IMR-90 (cell line): ENCODE measurements at regions not wholly inside any gene's neighbourhood (a gene's known extent, or its start where the extent isn't known, plus 50 kb on each side); places are given as distances from the start of the nearest gene placed in this dataset.

Experiments used
- ATAC-seq: fragments of 200-7000 bp; cut with Tn5 transposase; 2 replicates; pipeline ENCODE4 v1.9.1; 2020; ENCODE audit warnings: low read depth, mild to moderate bottlenecking, moderate library complexity
- BruUV-seq: library from RNA; stranded (reverse); fragments of 400-500 nt; replicated peaks from 2 replicates; lab custom pipeline; 2021; lab: Mats Ljungman, UMichigan
- CTCF ChIA-PET: fragments of 300-600 bp; formaldehyde crosslinking; extraction: SDS; loops from one replicate; lab custom pipeline; 2021; ENCODE audit warnings: antibody characterized with exemption; lab: Yijun Ruan, JAX
- POLR2A ChIA-PET: fragments of 300-600 bp; sonication (Branson Sonifier 250); formaldehyde crosslinking; loops from one replicate; lab custom pipeline; 2022; ENCODE audit warnings: antibody characterized with exemption; ENCODE audit not compliant: unreplicated experiment; lab: Charles Lee
- DNase-seq: peaks from one replicate; pipeline ENCODE4 v3.0.0; 2013
- H2AFZ ChIP-seq: replicated peaks from 2 replicates; pipeline ENCODE3; 2013; ENCODE audit warnings: low read length, mild to moderate bottlenecking; ENCODE audit not compliant: poor library complexity
- H2AK5ac ChIP-seq: 2 replicates; pipeline ENCODE4 v1.6.1; 2013; ENCODE audit warnings: low read depth, low read length, inconsistent platforms
- H2AK9ac ChIP-seq: replicated peaks from 2 replicates; pipeline ENCODE3; 2013; ENCODE audit warnings: mild to moderate bottlenecking, low read depth, low read length, moderate library complexity; ENCODE audit not compliant: poor library complexity
- H2BK120ac ChIP-seq: 2 replicates; pipeline ENCODE4 v1.6.1; 2013; ENCODE audit warnings: low read depth, low read length, inconsistent platforms
- H2BK15ac ChIP-seq: 3 replicates; pipeline ENCODE4 v1.6.1; 2013; ENCODE audit warnings: low read depth, low read length, inconsistent platforms
- H2BK20ac ChIP-seq: 2 replicates; pipeline ENCODE4 v1.6.1; 2013; ENCODE audit warnings: low read depth, mild to moderate bottlenecking, inconsistent platforms, low read length, moderate library complexity
- H2BK5ac ChIP-seq: 2 replicates; pipeline ENCODE4 v1.6.1; 2013; ENCODE audit warnings: mild to moderate bottlenecking, low read depth, low read length, inconsistent platforms; ENCODE audit not compliant: poor library complexity, severe bottlenecking
- H3K14ac ChIP-seq: replicated peaks from 2 replicates; pipeline ENCODE4 v1.6.1; 2013; ENCODE audit warnings: low read depth, low read length, inconsistent platforms
- H3K18ac ChIP-seq: 2 replicates; pipeline ENCODE4 v1.6.1; 2013; ENCODE audit warnings: low read depth, low read length, control low read depth
- H3K23ac ChIP-seq: 2 replicates; pipeline ENCODE4 v1.6.1; 2013; ENCODE audit warnings: low read depth, low read length, inconsistent platforms
- H3K27ac ChIP-seq: 2 replicates; pipeline ENCODE4 v1.5.1; 2013; ENCODE audit warnings: mild to moderate bottlenecking, control low read depth, low read length; ENCODE audit not compliant: insufficient read depth
- H3K27me3 ChIP-seq: 2 replicates; pipeline ENCODE4 v1.6.1; 2013; ENCODE audit warnings: low read length; ENCODE audit not compliant: control insufficient read depth, insufficient read depth
- H3K36me3 ChIP-seq: 2 replicates; pipeline ENCODE4 v1.6.1; 2013; ENCODE audit warnings: low read length, mixed read lengths; ENCODE audit not compliant: control insufficient read depth, insufficient read depth
- H3K4ac ChIP-seq: 2 replicates; pipeline ENCODE4 v1.6.1; 2013; ENCODE audit warnings: low read depth, low read length, inconsistent platforms
- H3K4me1 ChIP-seq: 2 replicates; pipeline ENCODE4 v1.6.1; 2013; ENCODE audit warnings: low read length, mixed read lengths; ENCODE audit not compliant: control insufficient read depth, insufficient read depth
- H3K4me2 ChIP-seq: 2 replicates; pipeline ENCODE4 v1.6.1; 2013; ENCODE audit warnings: low read depth, mild to moderate bottlenecking, control low read depth, low read length, moderate library complexity
- H3K4me3 ChIP-seq: 2 replicates; pipeline ENCODE4 v1.5.1; 2013; ENCODE audit warnings: low read depth, mild to moderate bottlenecking, control low read depth, low read length, moderate library complexity; ENCODE audit not compliant: insufficient read depth
- H3K56ac ChIP-seq: 2 replicates; pipeline ENCODE4 v1.6.1; 2013; ENCODE audit warnings: low read length, inconsistent platforms; ENCODE audit not compliant: insufficient read depth; ENCODE audit errors: extremely low read depth
- H3K79me1 ChIP-seq, 2 experiments: 2 replicates each; pipeline ENCODE4 v1.6.1; 2013; ENCODE audit warnings: low read length in 2 of 2, inconsistent platforms in 1 of 2, low read depth in 1 of 2
- H3K9ac ChIP-seq: 2 replicates; pipeline ENCODE4 v1.6.1; 2013; ENCODE audit warnings: low read depth, low read length, control low read depth
- H3K9me1 ChIP-seq: 2 replicates; pipeline ENCODE4 v1.6.1; 2013; ENCODE audit warnings: low read length, inconsistent platforms; ENCODE audit not compliant: insufficient read depth
- H3K9me3 ChIP-seq: 2 replicates; pipeline ENCODE4 v1.6.1; 2013; ENCODE audit warnings: low read length; ENCODE audit not compliant: control insufficient read depth, insufficient read depth
- H4K20me1 ChIP-seq: 2 replicates; pipeline ENCODE4 v1.6.1; 2013; ENCODE audit warnings: low read length, inconsistent platforms; ENCODE audit not compliant: insufficient read depth
- H4K5ac ChIP-seq: 2 replicates; pipeline ENCODE4 v1.6.1; 2013; ENCODE audit warnings: mild to moderate bottlenecking, low read depth, low read length, control low read depth
- H4K8ac ChIP-seq, 2 experiments: 2 replicates each; pipeline ENCODE4 v1.6.1; 2013; ENCODE audit warnings: low read depth in 2 of 2, low read length in 2 of 2, control low read depth in 1 of 2, inconsistent platforms in 1 of 2
- H4K91ac ChIP-seq: 2 replicates; pipeline ENCODE4 v1.6.1; 2013; ENCODE audit warnings: low read depth, low read length, inconsistent platforms; ENCODE audit not compliant: insufficient read depth
- BHLHE40 ChIP-seq: fragments of 150-350 bp; IDR thresholded peaks from 2 replicates; pipeline ENCODE4 v1.6.1; 2016; ENCODE audit warnings: mild to moderate bottlenecking, low read depth, low read length
- CEBPB ChIP-seq: IDR thresholded peaks from 2 replicates; pipeline ENCODE4 v1.6.1; 2012; ENCODE audit warnings: low read depth, low read length, improper control_type of control experiment
- CHD1 ChIP-seq: IDR thresholded peaks from 2 replicates; pipeline ENCODE4 v1.6.1; 2012; ENCODE audit warnings: low read depth, low read length, improper control_type of control experiment
- CTCF ChIP-seq: conservative IDR thresholded peaks from 2 replicates; pipeline ENCODE4 v1.5.1; 2012; ENCODE audit warnings: mild to moderate bottlenecking, low read depth, low read length, improper control_type of control experiment
- ELK1 ChIP-seq: fragments of 150-350 bp; IDR thresholded peaks from 2 replicates; pipeline ENCODE4 v1.6.1; 2016; ENCODE audit warnings: low read depth, mild to moderate bottlenecking, low read length, moderate library complexity, borderline replicate concordance
- FOS ChIP-seq: fragments of 150-350 bp; IDR thresholded peaks from 2 replicates; pipeline ENCODE4 v1.6.1; 2016; ENCODE audit warnings: low read depth, low read length
- MAZ ChIP-seq: IDR thresholded peaks from 2 replicates; pipeline ENCODE4 v1.6.1; 2012; ENCODE audit warnings: low read depth, mild to moderate bottlenecking, low read length, improper control_type of control experiment, moderate library complexity, borderline replicate concordance
- MXI1 ChIP-seq: IDR thresholded peaks from 2 replicates; pipeline ENCODE4 v1.6.1; 2012; ENCODE audit warnings: low read depth, mild to moderate bottlenecking, low read length, moderate library complexity, borderline replicate concordance
- NFE2L2 ChIP-seq: fragments of 150-350 bp; IDR thresholded peaks from 2 replicates; pipeline ENCODE4 v1.6.1; 2016; ENCODE audit warnings: low read depth, mild to moderate bottlenecking, low read length
- POLR2A ChIP-seq: IDR thresholded peaks from 2 replicates; pipeline ENCODE4 v1.6.1; 2012; ENCODE audit warnings: mild to moderate bottlenecking, low read depth, low read length
- RAD21 ChIP-seq: IDR thresholded peaks from 2 replicates; pipeline ENCODE4 v1.6.1; 2012; ENCODE audit warnings: low read length, improper control_type of control experiment
- RCOR1 ChIP-seq: IDR thresholded peaks from 2 replicates; pipeline ENCODE4 v1.6.1; 2012; ENCODE audit warnings: mild to moderate bottlenecking, low read length, improper control_type of control experiment; ENCODE audit not compliant: insufficient replicate concordance
- RFX5 ChIP-seq: IDR thresholded peaks from 2 replicates; pipeline ENCODE4 v1.8.0; 2012; ENCODE audit warnings: low read depth, mild to moderate bottlenecking, low read length, moderate library complexity
- USF2 ChIP-seq: fragments of 150-350 bp; IDR thresholded peaks from 2 replicates; pipeline ENCODE4 v1.6.1; 2017; ENCODE audit warnings: mild to moderate bottlenecking, antibody characterized with exemption, low read length, low read depth
- WGBS, 2 experiments: methylation state at CpG; one replicate each; pipeline versions ENCODE4 v1.1.5 to v1.1.7; 2013; ENCODE audit warnings: missing lambda C conversion rate in 2 of 2; ENCODE audit not compliant: insufficient read length in 1 of 2; ENCODE audit errors: extremely low coverage in 2 of 2; 5-methylcytosine and 5-hydroxymethylcytosine counted together
- dilution Hi-C: fragments of 300-500 bp; cut with HindIII; formaldehyde crosslinking; loops from one replicate; pipeline ENCODE4 v1.14.3; 2018; ENCODE audit warnings: low sequenced_read_pairs; ENCODE audit not compliant: unreplicated experiment
- in situ Hi-C: fragments of 300-500 bp; cut with MboI; formaldehyde crosslinking; loops from 3 replicates; pipeline ENCODE4 v1.14.3; 2019; ENCODE audit warnings: low sequenced_read_pairs, inconsistent platforms, mixed read lengths
- intact Hi-C: fragments of 100-400 bp; cut with micrococcal nuclease; formaldehyde crosslinking; loops from 2 replicates; pipeline ENCODE4 v1.10.0; 2022

- Histone ChIP-seq H2BK20ac (no peak overlapping the region), H3K56ac (no peak overlapping the region), H3K4me3 (no peak overlapping the region), H3K9me3 (no peaks in the 10 kb centered on the region), H2AFZ (no peak overlapping the region), H2AK5ac (no peak overlapping the region), H3K9ac (no peak overlapping the region), H2BK120ac (no peak overlapping the region), H2BK15ac (no peak overlapping the region), H3K4me1 (no peaks in the 10 kb centered on the region), H3K4ac (no peak overlapping the region), H3K4me2 (no peak overlapping the region), H3K18ac (no peak overlapping the region), H2BK5ac (no peak overlapping the region), H3K27me3 (no peaks in the 10 kb centered on the region), H3K79me1 (no peaks in the 10 kb centered on the region), H3K9me1 (no peaks in the 10 kb centered on the region), H3K27ac (no peak overlapping the region), H2AK9ac (no peak overlapping the region), H4K5ac (no peak overlapping the region), H3K14ac (no peak overlapping the region), H4K91ac (no peak overlapping the region), H4K20me1 (no peaks in the 10 kb centered on the region), H3K23ac (no peak overlapping the region), H4K8ac (no peak overlapping the region), H3K36me3 (no peaks in the 10 kb centered on the region)
- ChIA-PET POLR2A (no interaction called here), CTCF (interaction anchor here (1.1 kb wide), 1 partner anchor 154 kb away, joined by 3 read pairs; the partner anchor contains the start of gene CEMIP2)
- intact Hi-C loops, result no loop called here
- no CpG with 5 or more reads among the region's 3 CpGs for WGBS, 2 experiments
- ATAC-seq (no peak), DNase-seq (no peak)
- BruUV-seq, result no TSS peak
- dilution Hi-C loops, result no loop called here
- in situ Hi-C loops, result no loop called here
- TF ChIP-seq ELK1 (no peak), MAZ (no peak), CEBPB (no peak), RAD21 (no peak), RCOR1 (no peak), MXI1 (no peak), POLR2A (no peak), CHD1 (no peak), RFX5 (no peak), CTCF (no peak), BHLHE40 (no peak), USF2 (no peak), NFE2L2 (no peak), FOS (no peak)
These were observed 153.8 kb downstream of the CEMIP2 start for GRCh38 chr9:71614409-71615010.
